K562 (cell line): ENCODE measurements at regions not wholly inside any gene's neighbourhood (a gene's known extent, or its start where the extent isn't known, plus 50 kb on each side); places are given as distances from the start of the nearest gene placed in this dataset.

ENCODE experiments used
- ATAC-seq: fragments of 200-7000 bp; cut with Tn5 transposase; 3 replicates; pipeline ENCODE4 v1.9.1; 2020; ENCODE audit warnings: moderate library complexity
- BruUV-seq: library from RNA; stranded (reverse); fragments of 400-500 nt; replicated peaks from 2 replicates; lab custom pipeline; 2021; lab: Mats Ljungman, UMichigan
- CTCF ChIA-PET: fragments of 300-600 bp; formaldehyde crosslinking; extraction: SDS; loops from one replicate; lab custom pipeline; 2021; ENCODE audit warnings: low intra/inter-chr PET ratio; lab: Yijun Ruan, JAX
- POLR2A ChIA-PET: fragments of 300-600, 350-650 bp; sonication (Branson Sonifier 250); formaldehyde crosslinking; extraction: SDS; loops from one replicate; lab custom pipeline; 2021; ENCODE audit warnings: antibody characterized with exemption, inconsistent platforms; lab: Yijun Ruan, JAX
- DNase-seq, 4 experiments: peaks; one replicate each; pipeline versions ENCODE4 v3.0.0 to v3.0.0-alpha.2; 2011 to 2018; ENCODE audit warnings: low spot score in 3 of 4, mixed read lengths in 3 of 4; ENCODE audit errors: extremely low read depth in 1 of 4
- FAIRE-seq: peaks from 2 replicates; lab custom pipeline; 2011; peaks lifted over from hg19 to GRCh38; lab: Jason Lieb, UNC
- H2AFZ ChIP-seq: 2 replicates; pipeline ENCODE4 v1.6.0; 2011; ENCODE audit warnings: low read depth, low read length, control low read depth, inconsistent platforms
- H3K27ac ChIP-seq: fragments of 200-600 bp; 3 replicates; pipeline ENCODE4 v1.8.0; 2011; ENCODE audit warnings: low read depth, mild to moderate bottlenecking, control low read depth, inconsistent platforms, low read length, moderate library complexity, mixed read lengths; ENCODE audit errors: extremely low read depth
- H3K27me3 ChIP-seq, 2 experiments: fragments of 300-600 bp in 1 of 2; 2 replicates in 1 of 2; 3 replicates in 1 of 2; pipeline versions ENCODE4 v1.6.0 to v1.8.0; 2011; ENCODE audit warnings: inconsistent platforms in 2 of 2, low read length in 2 of 2, mild to moderate bottlenecking in 1 of 2, mixed read lengths in 1 of 2, moderate library complexity in 1 of 2; ENCODE audit not compliant: control insufficient read depth in 2 of 2, insufficient read depth in 2 of 2
- H3K36me3 ChIP-seq: fragments of 300-600 bp; 3 replicates; pipeline ENCODE4 v1.8.0; 2011; ENCODE audit warnings: mild to moderate bottlenecking, low read length, inconsistent platforms; ENCODE audit not compliant: control insufficient read depth, insufficient read depth
- H3K4me1 ChIP-seq, 2 experiments: fragments of 200-600 bp in 1 of 2; replicated peaks in 1 of 2; 2 replicates in 1 of 2; 3 replicates in 1 of 2; pipeline versions ENCODE4 v1.5.1 to v1.8.0; 2011; ENCODE audit warnings: inconsistent platforms in 2 of 2, low read length in 2 of 2, mild to moderate bottlenecking in 1 of 2, mixed read lengths in 1 of 2, moderate library complexity in 1 of 2; ENCODE audit not compliant: control insufficient read depth in 2 of 2, insufficient read depth in 2 of 2
- H3K4me2 ChIP-seq: 2 replicates; pipeline ENCODE4 v1.6.1; 2011; ENCODE audit warnings: low read length, control low read depth, inconsistent platforms, mixed read lengths; ENCODE audit not compliant: insufficient read depth
- H3K4me3 ChIP-seq: fragments of 200-600 bp; sonication (generic), shearing (Covaris generic); 2 replicates; pipeline ENCODE4 v1.5.1; 2016; ENCODE audit warnings: control low read depth, inconsistent platforms
- H3K79me2 ChIP-seq: fragments of 200-600 bp; 3 replicates; pipeline ENCODE4 v1.8.0; 2011; ENCODE audit warnings: low read length, inconsistent platforms; ENCODE audit not compliant: control insufficient read depth, insufficient read depth
- H3K9ac ChIP-seq, 2 experiments: 2 replicates each; pipeline versions ENCODE4 v1.6.0 to v1.6.1; 2011; ENCODE audit warnings: low read depth in 2 of 2, low read length in 2 of 2, control low read depth in 1 of 2, inconsistent platforms in 1 of 2, mild to moderate bottlenecking in 1 of 2, mixed read lengths in 1 of 2; ENCODE audit not compliant: insufficient read depth in 1 of 2
- H3K9me1 ChIP-seq: one replicate; pipeline ENCODE4 v1.6.0; 2011; ENCODE audit warnings: inconsistent platforms, mild to moderate bottlenecking, low read length, moderate library complexity; ENCODE audit not compliant: control insufficient read depth, insufficient read depth
- H3K9me3 ChIP-seq: replicated peaks from 2 replicates; pipeline ENCODE4 v1.5.1; 2011; ENCODE audit warnings: low read depth, low read length, inconsistent platforms; ENCODE audit not compliant: control insufficient read depth, insufficient read depth
- H4K20me1 ChIP-seq: replicated peaks from 2 replicates; pipeline ENCODE4 v1.6.1; 2011; ENCODE audit warnings: low read length, inconsistent platforms, mixed read lengths; ENCODE audit not compliant: control insufficient read depth, insufficient read depth
- MAFF ChIP-seq: IDR thresholded peaks from 2 replicates; pipeline ENCODE4 v1.6.1; 2012; ENCODE audit warnings: low read length, improper control_type of control experiment
- MEF2D ChIP-seq: conservative IDR thresholded peaks from 2 replicates; pipeline ENCODE4 v1.6.1; 2016; ENCODE audit warnings: low read depth, missing genetic modification characterization, missing compliant biosample characterization
- NELFE ChIP-seq: IDR thresholded peaks from 2 replicates; pipeline ENCODE4 v1.6.1; 2011; ENCODE audit warnings: mild to moderate bottlenecking; ENCODE audit not compliant: insufficient read depth, insufficient read length
- RUNX1 ChIP-seq: sonication (generic); IDR thresholded peaks from 2 replicates; pipeline ENCODE4 v1.6.1; 2016; ENCODE audit warnings: antibody characterized with exemption, low read depth
- SNIP1 ChIP-seq: fragments of 450-650 bp; IDR thresholded peaks from 2 replicates; pipeline ENCODE4 v1.7.1; 2017; ENCODE audit warnings: low read depth, mild to moderate bottlenecking
- TAF1 ChIP-seq: IDR thresholded peaks from 2 replicates; pipeline ENCODE4 v1.6.1; 2011; ENCODE audit warnings: mild to moderate bottlenecking, low read length, moderate library complexity; ENCODE audit not compliant: insufficient read depth, control insufficient read depth, severe bottlenecking; ENCODE audit errors: extremely low read depth
- WGBS: fragments of 100-300 bp; shearing (Covaris generic); methylation state at CpG from one replicate; pipeline ENCODE4 v1.1.6; 2016; ENCODE audit warnings: low coverage, mixed read lengths; ENCODE audit not compliant: insufficient coverage; ENCODE audit errors: missing lambda C conversion rate; 5-methylcytosine and 5-hydroxymethylcytosine counted together
- in situ Hi-C: fragments of 300-500 bp; cut with MboI; formaldehyde crosslinking; loops from 4 replicates; pipeline ENCODE4 v1.15.0; 2018; ENCODE audit warnings: inconsistent platforms, mixed read lengths
- intact Hi-C: fragments of 100-400 bp; cut with micrococcal nuclease; formaldehyde crosslinking; loops from 2 replicates; pipeline ENCODE4 v1.14.2; 2022
- TF ChIP-seq, protein P1 (sequence below): sonication (generic); formaldehyde crosslinking; IDR thresholded peaks from 2 replicates; pipeline ENCODE4 v1.8.1; 2023; ENCODE audit warnings: mild to moderate bottlenecking, missing genetic modification reagents
- TF ChIP-seq, protein P2 (sequence below), 2 experiments: fragments of 450-650 bp in 1 of 2; sonication (generic) in 1 of 2; formaldehyde crosslinking in 1 of 2; IDR thresholded peaks; 2 replicates each; pipeline versions ENCODE4 v1.7.1 to v1.9.0; 2016 to 2022; ENCODE audit warnings: inconsistent platforms in 1 of 2, mild to moderate bottlenecking in 1 of 2, missing genetic modification reagents in 1 of 2
- TF ChIP-seq, protein P3 (sequence below): fragments of 200-400 bp; formaldehyde crosslinking; IDR thresholded peaks from 2 replicates; pipeline ENCODE4 v1.6.1; 2017; ENCODE audit warnings: mild to moderate bottlenecking, low read depth, low read length, moderate library complexity

GRCh38 chr7:24343614-24344013, 59.6 kb downstream of the NPY start:
- BruUV-seq: no TSS peak
- no peaks in the 10 kb centered on the region for H3K36me3 ChIP-seq
- no peak overlapping the region for H3K4me2 ChIP-seq
- H3K9ac ChIP-seq: no peak overlapping the region
- ChIA-PET POLR2A (no interaction called here), CTCF (no interaction called here)
- no peak overlapping the region for H2AFZ ChIP-seq
- H3K9me1 ChIP-seq: no peaks in the 10 kb centered on the region
- intact Hi-C loops: no loop called here
- H3K4me1 ChIP-seq: no peaks in the 10 kb centered on the region
- ATAC-seq: no peak
- 0% methylated on average over 2 of the region's 2 CpGs for WGBS
- no peak overlapping the region for H3K27ac ChIP-seq
- H3K27me3 ChIP-seq: peaks cover 2 to 5% of the 10 kb centered on the region in 2 experiments; a peak in 2 of 5 replicates
- no peak overlapping the region for H3K4me3 ChIP-seq
- no peaks in the 10 kb centered on the region for H3K9me3 ChIP-seq
- no peaks in the 10 kb centered on the region for H3K79me2 ChIP-seq
- no peaks in the 10 kb centered on the region for H4K20me1 ChIP-seq
- no peak for FAIRE-seq
- no peak for DNase-seq
- in situ Hi-C loops: no loop called here
- TF ChIP-seq, protein P1, sequence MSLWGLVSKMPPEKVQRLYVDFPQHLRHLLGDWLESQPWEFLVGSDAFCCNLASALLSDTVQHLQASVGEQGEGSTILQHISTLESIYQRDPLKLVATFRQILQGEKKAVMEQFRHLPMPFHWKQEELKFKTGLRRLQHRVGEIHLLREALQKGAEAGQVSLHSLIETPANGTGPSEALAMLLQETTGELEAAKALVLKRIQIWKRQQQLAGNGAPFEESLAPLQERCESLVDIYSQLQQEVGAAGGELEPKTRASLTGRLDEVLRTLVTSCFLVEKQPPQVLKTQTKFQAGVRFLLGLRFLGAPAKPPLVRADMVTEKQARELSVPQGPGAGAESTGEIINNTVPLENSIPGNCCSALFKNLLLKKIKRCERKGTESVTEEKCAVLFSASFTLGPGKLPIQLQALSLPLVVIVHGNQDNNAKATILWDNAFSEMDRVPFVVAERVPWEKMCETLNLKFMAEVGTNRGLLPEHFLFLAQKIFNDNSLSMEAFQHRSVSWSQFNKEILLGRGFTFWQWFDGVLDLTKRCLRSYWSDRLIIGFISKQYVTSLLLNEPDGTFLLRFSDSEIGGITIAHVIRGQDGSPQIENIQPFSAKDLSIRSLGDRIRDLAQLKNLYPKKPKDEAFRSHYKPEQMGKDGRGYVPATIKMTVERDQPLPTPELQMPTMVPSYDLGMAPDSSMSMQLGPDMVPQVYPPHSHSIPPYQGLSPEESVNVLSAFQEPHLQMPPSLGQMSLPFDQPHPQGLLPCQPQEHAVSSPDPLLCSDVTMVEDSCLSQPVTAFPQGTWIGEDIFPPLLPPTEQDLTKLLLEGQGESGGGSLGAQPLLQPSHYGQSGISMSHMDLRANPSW: no peak
- TF ChIP-seq NELFE: no peak
- TF ChIP-seq RUNX1: no peak
- TF ChIP-seq, protein P2, sequence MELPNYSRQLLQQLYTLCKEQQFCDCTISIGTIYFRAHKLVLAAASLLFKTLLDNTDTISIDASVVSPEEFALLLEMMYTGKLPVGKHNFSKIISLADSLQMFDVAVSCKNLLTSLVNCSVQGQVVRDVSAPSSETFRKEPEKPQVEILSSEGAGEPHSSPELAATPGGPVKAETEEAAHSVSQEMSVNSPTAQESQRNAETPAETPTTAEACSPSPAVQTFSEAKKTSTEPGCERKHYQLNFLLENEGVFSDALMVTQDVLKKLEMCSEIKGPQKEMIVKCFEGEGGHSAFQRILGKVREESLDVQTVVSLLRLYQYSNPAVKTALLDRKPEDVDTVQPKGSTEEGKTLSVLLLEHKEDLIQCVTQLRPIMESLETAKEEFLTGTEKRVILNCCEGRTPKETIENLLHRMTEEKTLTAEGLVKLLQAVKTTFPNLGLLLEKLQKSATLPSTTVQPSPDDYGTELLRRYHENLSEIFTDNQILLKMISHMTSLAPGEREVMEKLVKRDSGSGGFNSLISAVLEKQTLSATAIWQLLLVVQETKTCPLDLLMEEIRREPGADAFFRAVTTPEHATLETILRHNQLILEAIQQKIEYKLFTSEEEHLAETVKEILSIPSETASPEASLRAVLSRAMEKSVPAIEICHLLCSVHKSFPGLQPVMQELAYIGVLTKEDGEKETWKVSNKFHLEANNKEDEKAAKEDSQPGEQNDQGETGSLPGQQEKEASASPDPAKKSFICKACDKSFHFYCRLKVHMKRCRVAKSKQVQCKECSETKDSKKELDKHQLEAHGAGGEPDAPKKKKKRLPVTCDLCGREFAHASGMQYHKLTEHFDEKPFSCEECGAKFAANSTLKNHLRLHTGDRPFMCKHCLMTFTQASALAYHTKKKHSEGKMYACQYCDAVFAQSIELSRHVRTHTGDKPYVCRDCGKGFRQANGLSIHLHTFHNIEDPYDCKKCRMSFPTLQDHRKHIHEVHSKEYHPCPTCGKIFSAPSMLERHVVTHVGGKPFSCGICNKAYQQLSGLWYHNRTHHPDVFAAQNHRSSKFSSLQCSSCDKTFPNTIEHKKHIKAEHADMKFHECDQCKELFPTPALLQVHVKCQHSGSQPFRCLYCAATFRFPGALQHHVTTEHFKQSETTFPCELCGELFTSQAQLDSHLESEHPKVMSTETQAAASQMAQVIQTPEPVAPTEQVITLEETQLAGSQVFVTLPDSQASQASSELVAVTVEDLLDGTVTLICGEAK (IDR thresholded peaks at IDR 0.05): no peak
- TF ChIP-seq, protein P2 (CRISPR knock-in tag; IDR thresholded peaks at IDR 0.05): no peak
- no peak for TF ChIP-seq SNIP1
- TF ChIP-seq MAFF: no peak
- no peak for TF ChIP-seq TAF1
- no peak for TF ChIP-seq MEF2D (tag)
- TF ChIP-seq, protein P3, sequence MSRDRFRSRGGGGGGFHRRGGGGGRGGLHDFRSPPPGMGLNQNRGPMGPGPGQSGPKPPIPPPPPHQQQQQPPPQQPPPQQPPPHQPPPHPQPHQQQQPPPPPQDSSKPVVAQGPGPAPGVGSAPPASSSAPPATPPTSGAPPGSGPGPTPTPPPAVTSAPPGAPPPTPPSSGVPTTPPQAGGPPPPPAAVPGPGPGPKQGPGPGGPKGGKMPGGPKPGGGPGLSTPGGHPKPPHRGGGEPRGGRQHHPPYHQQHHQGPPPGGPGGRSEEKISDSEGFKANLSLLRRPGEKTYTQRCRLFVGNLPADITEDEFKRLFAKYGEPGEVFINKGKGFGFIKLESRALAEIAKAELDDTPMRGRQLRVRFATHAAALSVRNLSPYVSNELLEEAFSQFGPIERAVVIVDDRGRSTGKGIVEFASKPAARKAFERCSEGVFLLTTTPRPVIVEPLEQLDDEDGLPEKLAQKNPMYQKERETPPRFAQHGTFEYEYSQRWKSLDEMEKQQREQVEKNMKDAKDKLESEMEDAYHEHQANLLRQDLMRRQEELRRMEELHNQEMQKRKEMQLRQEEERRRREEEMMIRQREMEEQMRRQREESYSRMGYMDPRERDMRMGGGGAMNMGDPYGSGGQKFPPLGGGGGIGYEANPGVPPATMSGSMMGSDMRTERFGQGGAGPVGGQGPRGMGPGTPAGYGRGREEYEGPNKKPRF: no peak
